Kidney (tissue), 13 donors: ENCODE measurements at regions not wholly inside any gene's neighbourhood (a gene's known extent, or its start where the extent isn't known, plus 50 kb on each side); places are given as distances from the start of the nearest gene placed in this dataset.
A peak's percentile ranks its signal among the peaks of the same experiment; 100 is the strongest.

Source experiments
- DNase-seq, 5 donors: peaks; one replicate each; pipeline ENCODE4 v3.0.0-alpha.2; 2013 to 2020
- FAIRE-seq: peaks from 2 replicates; lab custom pipeline; 2012; peaks lifted over from hg19 to GRCh38; lab: Jason Lieb, UNC
- H3K27ac ChIP-seq, 2 donors: one replicate each; pipeline ENCODE4 v1.7.0; 2013; ENCODE audit warnings: low read depth in 2 of 2, low read length in 2 of 2, inconsistent platforms in 1 of 2
- H3K27me3 ChIP-seq: one replicate; pipeline ENCODE4 v1.7.1; 2013; ENCODE audit warnings: low read length, inconsistent platforms; ENCODE audit not compliant: control insufficient read depth, insufficient read depth
- H3K36me3 ChIP-seq, 3 donors: one replicate each; pipeline versions ENCODE4 v1.7.0 to v1.7.1; 2013; ENCODE audit warnings: low read length in 3 of 3, control low read depth in 1 of 3, inconsistent platforms in 1 of 3; ENCODE audit not compliant: insufficient read depth in 3 of 3, control insufficient read depth in 2 of 3
- H3K4me1 ChIP-seq, 3 donors: one replicate each; pipeline versions ENCODE4 v1.7.0 to v1.7.1; 2013; ENCODE audit warnings: low read length in 3 of 3, inconsistent platforms in 1 of 3, low read depth in 1 of 3; ENCODE audit not compliant: control insufficient read depth in 2 of 3, insufficient read depth in 2 of 3
- H3K4me3 ChIP-seq, 3 donors: one replicate each; pipeline versions ENCODE4 v1.7.0 to v1.8.1; 2013; ENCODE audit warnings: low read length in 3 of 3, control low read depth in 1 of 3, inconsistent platforms in 1 of 3
- H3K9ac ChIP-seq, 3 donors: one replicate each; pipeline versions ENCODE4 v1.7.0 to v1.7.1; 2013; ENCODE audit warnings: low read length in 3 of 3, control low read depth in 1 of 3, inconsistent platforms in 1 of 3
- H3K9me3 ChIP-seq, 3 donors: one replicate each; pipeline versions ENCODE4 v1.7.0 to v1.7.1; 2013; ENCODE audit warnings: low read length in 3 of 3, control low read depth in 1 of 3, inconsistent platforms in 1 of 3; ENCODE audit not compliant: control insufficient read depth in 2 of 3, insufficient read depth in 1 of 3
- CTCF ChIP-seq: IDR thresholded peaks from 3 replicates; pipeline ENCODE4 v1.5.1; 2012; ENCODE audit warnings: mild to moderate bottlenecking, moderate library complexity, borderline replicate concordance; ENCODE audit not compliant: insufficient read depth; ENCODE audit errors: extremely low read depth
- intact Hi-C: fragments of 100-400 bp; cut with DNase I; formaldehyde crosslinking; loops from one replicate; pipeline ENCODE4 v1.11.1; 2022
- donor health status: control.
- donor health status: control.
- donor health status: control.
- donor health status: control.
- donor health status: control.
- donor health status: DM: yes; HTN: yes; CAD: no.
- donor health status: Normal renal cell carcinoma (clear cell type).

GRCh38 chr4:144799486-144799885 lies 153.5 kb downstream of the HHIP start:
- FAIRE-seq: no peak
- intact Hi-C loops: no loop called here

GRCh38 chr4:144801731-144802130 lies 155.8 kb downstream of the HHIP start:
- Histone ChIP-seq H3K27me3 (no peaks in the 10 kb centered on the region), H3K36me3 (no peaks in the 10 kb centered on the region), H3K9ac (no peak overlapping the region), H3K4me3 (no peak overlapping the region), H3K27ac (no peak overlapping the region), H3K9me3 (peaks cover 0 to 11% (median 0%) of the 10 kb centered on the region in 3 donors), H3K4me1 (no peaks in the 10 kb centered on the region)
- TF ChIP-seq CTCF: no peak
- intact Hi-C loops: no loop called here
- no peak for DNase-seq
- no peak for FAIRE-seq

More at GRCh38 chr4:144799486-144799885, 153.5 kb downstream of the HHIP start:
- peak in 1 of 5 donors; percentile 41 for DNase-seq
- no peak overlapping the region for H3K27ac ChIP-seq
- no peak for TF ChIP-seq CTCF
- H3K36me3 ChIP-seq: no peaks in the 10 kb centered on the region
- no peaks in the 10 kb centered on the region for H3K27me3 ChIP-seq
- peaks cover 0 to 11% (median 0%) of the 10 kb centered on the region in 3 donors for H3K9me3 ChIP-seq
- H3K9ac ChIP-seq: no peak overlapping the region
- no peak overlapping the region for H3K4me3 ChIP-seq
- no peaks in the 10 kb centered on the region for H3K4me1 ChIP-seq

- DNase-seq (no peak), FAIRE-seq (no peak)
- no peaks in the 10 kb centered on the region for H3K4me1 ChIP-seq
- no peak overlapping the region for H3K4me3 ChIP-seq
- no peaks in the 10 kb centered on the region for H3K36me3 ChIP-seq
- no peak overlapping the region for H3K9ac ChIP-seq
- intact Hi-C loops: no loop called here
- no peak for TF ChIP-seq CTCF
- H3K9me3 ChIP-seq: peaks cover 0 to 23% (median 6%) of the 10 kb centered on the region in 3 donors
- no peak overlapping the region for H3K27ac ChIP-seq
- no peaks in the 10 kb centered on the region for H3K27me3 ChIP-seq
These were observed 162.1 kb downstream of the HHIP start for GRCh38 chr4:144808034-144808433.

- peak in 1 of 5 donors; percentile 11 for DNase-seq
- TF ChIP-seq CTCF: no peak
- Histone ChIP-seq H3K4me3 (no peak overlapping the region), H3K27ac (no peak overlapping the region), H3K9ac (no peak overlapping the region), H3K36me3 (no peaks in the 10 kb centered on the region), H3K9me3 (peaks cover 0 to 23% (median 6%) of the 10 kb centered on the region in 3 donors), H3K4me1 (no peaks in the 10 kb centered on the region), H3K27me3 (no peaks in the 10 kb centered on the region)
- no peak for FAIRE-seq
- intact Hi-C loops: no loop called here
These were observed 163.2 kb downstream of the HHIP start for GRCh38 chr4:144809056-144809640.
